K562 (cell line): ENCODE measurements at regions not wholly inside any gene's neighbourhood (a gene's known extent, or its start where the extent isn't known, plus 50 kb on each side); places are given as distances from the start of the nearest gene placed in this dataset.

ENCODE experiments used
- ATF7 ChIP-seq: fragments of 450-650 bp; IDR thresholded peaks from 2 replicates; pipeline ENCODE4 v1.7.1; 2014; ENCODE audit warnings: mild to moderate bottlenecking, moderate library complexity
- FOSL1 ChIP-seq: fragments of 200-800 bp; sonication (Bioruptor generic); conservative IDR thresholded peaks from 2 replicates; pipeline ENCODE4 v1.6.1; 2016; ENCODE audit warnings: missing genetic modification characterization, missing compliant biosample characterization
- FOXJ2 ChIP-seq: fragments of 200-800 bp; sonication (Bioruptor generic); IDR thresholded peaks from 2 replicates; pipeline ENCODE4 v1.6.1; 2016; ENCODE audit warnings: missing genetic modification characterization, missing compliant biosample characterization
- HDAC2 ChIP-seq: fragments of 450-650 bp; IDR thresholded peaks from 2 replicates; pipeline ENCODE4 v1.6.1; 2016; ENCODE audit warnings: mild to moderate bottlenecking
- JUN ChIP-seq, 2 experiments: sonication (generic) in 1 of 2; formaldehyde crosslinking in 1 of 2; IDR thresholded peaks; 2 replicates each; pipeline versions ENCODE4 v1.6.1 to v1.8.0; 2012 to 2022; ENCODE audit warnings: borderline replicate concordance in 2 of 2, mild to moderate bottlenecking in 2 of 2, improper control_type of control experiment in 1 of 2, low read depth in 1 of 2, low read length in 1 of 2, missing genetic modification reagents in 1 of 2
- RCOR1 ChIP-seq, 2 experiments: IDR thresholded peaks; 2 replicates each; pipeline ENCODE4 v1.6.1; 2012; ENCODE audit warnings: low read depth in 2 of 2, low read length in 2 of 2, borderline replicate concordance in 1 of 2, improper control_type of control experiment in 1 of 2
- SAFB ChIP-seq: fragments of 200-400 bp; formaldehyde crosslinking; IDR thresholded peaks from 2 replicates; pipeline ENCODE4 v1.6.1; 2017; ENCODE audit warnings: low read depth, low read length, borderline replicate concordance
- TFAP4 ChIP-seq: sonication (generic); formaldehyde crosslinking; IDR thresholded peaks from 2 replicates; pipeline ENCODE4 v1.8.0; 2022; ENCODE audit warnings: missing genetic modification reagents, mild to moderate bottlenecking, moderate library complexity, borderline replicate concordance
- ZFP1 ChIP-seq: fragments of 450-650 bp; formaldehyde crosslinking; IDR thresholded peaks from 2 replicates; pipeline ENCODE4 v1.4.0; 2020; ENCODE audit warnings: mild to moderate bottlenecking, mixed read lengths
- ZKSCAN8 ChIP-seq: fragments of 200-800 bp; sonication (Bioruptor generic); IDR thresholded peaks from 2 replicates; pipeline ENCODE4 v1.6.1; 2016; ENCODE audit warnings: missing genetic modification characterization, missing compliant biosample characterization
- ZNF324 ChIP-seq: fragments of 250-450 bp; sonication (Bioruptor Pico); IDR thresholded peaks from 2 replicates; pipeline ENCODE4 v1.4.0; 2020; ENCODE audit warnings: mild to moderate bottlenecking
- ZNF507 ChIP-seq: conservative IDR thresholded peaks from 2 replicates; pipeline ENCODE4 v1.6.1; 2017; ENCODE audit warnings: missing genetic modification characterization, missing compliant biosample characterization
- ZNF586 ChIP-seq: fragments of 450-650 bp; formaldehyde crosslinking; conservative IDR thresholded peaks from 2 replicates; pipeline ENCODE4 v1.4.0; 2020; ENCODE audit warnings: mild to moderate bottlenecking, moderate library complexity
- ZNF785 ChIP-seq: fragments of 250-450 bp; sonication (Bioruptor Pico); IDR thresholded peaks from 2 replicates; pipeline ENCODE4 v1.4.0; 2020; ENCODE audit warnings: mild to moderate bottlenecking
- TF ChIP-seq, protein P1 (sequence below): sonication (generic); formaldehyde crosslinking; IDR thresholded peaks from 2 replicates; pipeline ENCODE4 v1.4.0; 2020; ENCODE audit warnings: mild to moderate bottlenecking, missing genetic modification reagents
- TF ChIP-seq, protein P2 (sequence below): fragments of 250-450 bp; sonication (Bioruptor Pico); IDR thresholded peaks from 2 replicates; pipeline ENCODE4 v1.8.0; 2022; ENCODE audit warnings: inconsistent platforms
- TF ChIP-seq, protein P3 (sequence below): IDR thresholded peaks from 3 replicates; pipeline ENCODE4 v1.6.1; 2011; ENCODE audit warnings: borderline replicate concordance, mild to moderate bottlenecking; ENCODE audit not compliant: insufficient read length, insufficient read depth
- TF ChIP-seq, protein P4 (sequence below): IDR thresholded peaks from 2 replicates; pipeline ENCODE4 v1.6.1; 2016; ENCODE audit warnings: missing genetic modification characterization, missing compliant biosample characterization

GRCh38 chr18:22559414-22560274, 141.9 kb upstream of the CTAGE1 start (continued):
- TF ChIP-seq, protein P1, sequence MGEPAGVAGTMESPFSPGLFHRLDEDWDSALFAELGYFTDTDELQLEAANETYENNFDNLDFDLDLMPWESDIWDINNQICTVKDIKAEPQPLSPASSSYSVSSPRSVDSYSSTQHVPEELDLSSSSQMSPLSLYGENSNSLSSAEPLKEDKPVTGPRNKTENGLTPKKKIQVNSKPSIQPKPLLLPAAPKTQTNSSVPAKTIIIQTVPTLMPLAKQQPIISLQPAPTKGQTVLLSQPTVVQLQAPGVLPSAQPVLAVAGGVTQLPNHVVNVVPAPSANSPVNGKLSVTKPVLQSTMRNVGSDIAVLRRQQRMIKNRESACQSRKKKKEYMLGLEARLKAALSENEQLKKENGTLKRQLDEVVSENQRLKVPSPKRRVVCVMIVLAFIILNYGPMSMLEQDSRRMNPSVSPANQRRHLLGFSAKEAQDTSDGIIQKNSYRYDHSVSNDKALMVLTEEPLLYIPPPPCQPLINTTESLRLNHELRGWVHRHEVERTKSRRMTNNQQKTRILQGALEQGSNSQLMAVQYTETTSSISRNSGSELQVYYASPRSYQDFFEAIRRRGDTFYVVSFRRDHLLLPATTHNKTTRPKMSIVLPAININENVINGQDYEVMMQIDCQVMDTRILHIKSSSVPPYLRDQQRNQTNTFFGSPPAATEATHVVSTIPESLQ (CRISPR knock-in tag), result no peak
- TF ChIP-seq RCOR1 (IDR thresholded peaks at IDR 0.05; ENCODE audit: borderline replicate concordance in 1 of 2, low read depth in 2 of 2, low read length in 2 of 2) (0 out of 4 replicates have a peak, but pooled peaks of 1 of the 2 experiments have one; percentile 20), ZNF586 (CRISPR knock-in tag) (no peak), ZNF785 (CRISPR knock-in tag) (no peak), ZNF507 (tag) (no peak), ZNF324 (CRISPR knock-in tag) (no peak), FOSL1 (peak; percentile 95), TFAP4 (CRISPR knock-in tag) (peak; percentile 38; the same call in 1 of the 2 replicates), ZFP1 (no peak), HDAC2 (peak; percentile 18; the same call in 1 of the 2 replicates), SAFB (peak; percentile 34; the same call in 1 of the 2 replicates), FOXJ2 (tag) (0 out of 2 replicates have a peak, but pooled peaks have one; percentile 18), ZKSCAN8 (peak; percentile 43; the same call in 1 of the 2 replicates), JUN (IDR thresholded peaks at IDR 0.05; ENCODE audit: borderline replicate concordance, low read depth, low read length) (0 out of 2 replicates have a peak, but pooled peaks have one; percentile 44), JUN (CRISPR knock-in tag; IDR thresholded peaks at IDR 0.05; ENCODE audit: borderline replicate concordance) (no peak), ATF7 (peak; percentile 70; the same call in 1 of the 2 replicates)
- TF ChIP-seq, protein P2, sequence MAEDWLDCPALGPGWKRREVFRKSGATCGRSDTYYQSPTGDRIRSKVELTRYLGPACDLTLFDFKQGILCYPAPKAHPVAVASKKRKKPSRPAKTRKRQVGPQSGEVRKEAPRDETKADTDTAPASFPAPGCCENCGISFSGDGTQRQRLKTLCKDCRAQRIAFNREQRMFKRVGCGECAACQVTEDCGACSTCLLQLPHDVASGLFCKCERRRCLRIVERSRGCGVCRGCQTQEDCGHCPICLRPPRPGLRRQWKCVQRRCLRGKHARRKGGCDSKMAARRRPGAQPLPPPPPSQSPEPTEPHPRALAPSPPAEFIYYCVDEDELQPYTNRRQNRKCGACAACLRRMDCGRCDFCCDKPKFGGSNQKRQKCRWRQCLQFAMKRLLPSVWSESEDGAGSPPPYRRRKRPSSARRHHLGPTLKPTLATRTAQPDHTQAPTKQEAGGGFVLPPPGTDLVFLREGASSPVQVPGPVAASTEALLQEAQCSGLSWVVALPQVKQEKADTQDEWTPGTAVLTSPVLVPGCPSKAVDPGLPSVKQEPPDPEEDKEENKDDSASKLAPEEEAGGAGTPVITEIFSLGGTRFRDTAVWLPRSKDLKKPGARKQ (CRISPR knock-in tag), result no peak
- TF ChIP-seq, protein P3, sequence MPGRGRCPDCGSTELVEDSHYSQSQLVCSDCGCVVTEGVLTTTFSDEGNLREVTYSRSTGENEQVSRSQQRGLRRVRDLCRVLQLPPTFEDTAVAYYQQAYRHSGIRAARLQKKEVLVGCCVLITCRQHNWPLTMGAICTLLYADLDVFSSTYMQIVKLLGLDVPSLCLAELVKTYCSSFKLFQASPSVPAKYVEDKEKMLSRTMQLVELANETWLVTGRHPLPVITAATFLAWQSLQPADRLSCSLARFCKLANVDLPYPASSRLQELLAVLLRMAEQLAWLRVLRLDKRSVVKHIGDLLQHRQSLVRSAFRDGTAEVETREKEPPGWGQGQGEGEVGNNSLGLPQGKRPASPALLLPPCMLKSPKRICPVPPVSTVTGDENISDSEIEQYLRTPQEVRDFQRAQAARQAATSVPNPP, result no peak
- TF ChIP-seq, protein P4, sequence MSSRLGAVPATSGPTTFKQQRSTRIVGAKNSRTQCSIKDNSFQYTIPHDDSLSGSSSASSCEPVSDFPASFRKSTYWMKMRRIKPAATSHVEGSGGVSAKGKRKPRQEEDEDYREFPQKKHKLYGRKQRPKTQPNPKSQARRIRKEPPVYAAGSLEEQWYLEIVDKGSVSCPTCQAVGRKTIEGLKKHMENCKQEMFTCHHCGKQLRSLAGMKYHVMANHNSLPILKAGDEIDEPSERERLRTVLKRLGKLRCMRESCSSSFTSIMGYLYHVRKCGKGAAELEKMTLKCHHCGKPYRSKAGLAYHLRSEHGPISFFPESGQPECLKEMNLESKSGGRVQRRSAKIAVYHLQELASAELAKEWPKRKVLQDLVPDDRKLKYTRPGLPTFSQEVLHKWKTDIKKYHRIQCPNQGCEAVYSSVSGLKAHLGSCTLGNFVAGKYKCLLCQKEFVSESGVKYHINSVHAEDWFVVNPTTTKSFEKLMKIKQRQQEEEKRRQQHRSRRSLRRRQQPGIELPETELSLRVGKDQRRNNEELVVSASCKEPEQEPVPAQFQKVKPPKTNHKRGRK (tag), result no peak
